AG04449 (cell line): ENCODE measurements at regions not wholly inside any gene's neighbourhood (a gene's known extent, or its start where the extent isn't known, plus 50 kb on each side); places are given as distances from the start of the nearest gene placed in this dataset.

Experiments used
- CTCF ChIA-PET: fragments of 350-600 bp; formaldehyde crosslinking; extraction: SDS; loops from one replicate; lab custom pipeline; 2021; ENCODE audit warnings: antibody characterized with exemption; lab: Yijun Ruan, JAX
- POLR2A ChIA-PET: fragments of 400-600, 350-600 bp; formaldehyde crosslinking; extraction: SDS; loops from one replicate; lab custom pipeline; 2020; ENCODE audit warnings: antibody characterized with exemption, inconsistent platforms; lab: Yijun Ruan, JAX
- DNase-seq: peaks from one replicate; pipeline ENCODE4 v3.0.0-alpha.2; 2010; ENCODE audit warnings: low read depth, low spot score
- H3K4me3 ChIP-seq: 2 replicates; pipeline ENCODE4 v1.5.1; 2011; ENCODE audit warnings: low read depth, mild to moderate bottlenecking, control low read depth, low read length
- CTCF ChIP-seq: IDR thresholded peaks from one replicate; pipeline ENCODE4 v1.5.1; 2011; ENCODE audit warnings: mild to moderate bottlenecking, moderate library complexity, low read length, control low read depth, inconsistent platforms; ENCODE audit not compliant: insufficient read depth; ENCODE audit errors: missing control alignments

- CTCF ChIA-PET = no interaction called here
These were observed 174.9 kb downstream of the RBFOX3 start for GRCh38 chr17:79435962-79436361.

GRCh38 chr17:79435296-79435695 lies 175.6 kb downstream of the RBFOX3 start:
- no peak for TF ChIP-seq CTCF
- ChIA-PET POLR2A (no interaction called here), CTCF (interaction anchor here (1.2 kb wide), 1 partner anchor 34 kb away, joined by 3 read pairs; no protein-coding TSS in a partner anchor)
- no peak overlapping the region for H3K4me3 ChIP-seq
- no peak for DNase-seq

More at GRCh38 chr17:79435962-79436361, 174.9 kb downstream of the RBFOX3 start:
- no peak overlapping the region for H3K4me3 ChIP-seq
- no peak for DNase-seq
- TF ChIP-seq CTCF = no peak
- POLR2A ChIA-PET = no interaction called here

DNA sequence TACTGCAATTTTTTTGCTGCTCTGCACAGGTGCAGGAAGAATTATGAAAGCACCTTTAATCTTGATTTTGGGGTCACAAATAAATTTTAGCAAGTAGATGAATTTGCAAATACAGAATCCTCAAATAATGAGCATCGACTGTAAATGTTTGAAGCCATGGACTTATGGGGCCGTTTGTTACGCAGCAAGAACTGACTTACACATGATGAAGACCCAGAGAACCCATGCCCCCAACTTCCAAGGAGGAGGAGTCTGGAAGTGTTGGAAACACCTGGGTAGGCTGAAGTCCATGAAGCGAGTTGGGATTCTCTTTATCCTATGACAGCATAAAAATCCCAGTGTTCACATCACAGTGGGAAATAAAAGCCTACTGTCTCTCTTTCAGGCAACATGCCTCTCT lies 176.6 kb downstream of the RBFOX3 start:
- TF ChIP-seq CTCF = no peak
- no peak overlapping the region for H3K4me3 ChIP-seq
- ChIA-PET POLR2A (no interaction called here), CTCF (no interaction called here)
- DNase-seq = no peak

DNA sequence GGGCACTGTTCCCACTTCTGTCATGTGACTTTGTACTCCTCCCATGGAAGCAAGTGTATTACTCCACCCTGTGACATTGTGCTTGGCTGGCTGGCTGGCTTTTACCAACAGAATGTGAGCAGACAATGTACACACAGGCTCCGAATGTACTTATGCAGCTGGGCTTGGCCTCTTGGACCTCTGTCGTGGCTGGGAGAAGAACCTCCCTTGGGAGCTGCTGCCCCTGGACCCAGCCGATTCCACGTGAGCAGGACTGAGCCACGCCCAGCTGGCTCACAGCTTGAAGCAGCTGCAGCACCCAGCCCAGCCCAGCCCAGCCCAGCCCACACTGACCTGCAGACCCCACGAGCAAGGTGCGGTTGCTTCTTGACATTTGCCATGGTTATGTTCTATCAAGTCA lies 177.5 kb downstream of the RBFOX3 start:
- CTCF ChIA-PET = no interaction called here
- DNase-seq = no peak

DNA sequence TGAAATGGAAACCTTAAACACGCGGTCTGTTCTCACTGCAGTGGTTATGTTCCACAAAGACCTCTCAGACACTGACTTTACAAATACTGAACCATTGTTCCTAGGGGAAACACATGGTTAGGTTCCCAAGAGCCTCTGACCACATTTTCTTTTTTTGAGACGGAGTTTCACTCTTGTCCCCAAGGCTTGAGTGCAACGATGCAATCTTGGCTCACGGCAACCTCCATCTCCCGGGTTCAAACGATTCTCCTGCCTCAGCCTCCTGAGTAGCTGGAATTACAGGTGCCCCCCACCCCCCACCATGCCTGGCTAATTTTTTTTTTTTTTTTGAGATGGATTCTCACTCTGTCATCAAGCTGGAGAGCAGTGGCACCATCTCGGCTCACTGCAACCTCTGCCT lies 179.7 kb downstream of the RBFOX3 start:
- DNase-seq = no peak
- ChIA-PET CTCF (no interaction called here), POLR2A (no interaction called here)
- no peak overlapping the region for H3K4me3 ChIP-seq
- TF ChIP-seq CTCF = no peak

More for the DNA sequence above, 177.5 kb downstream of the RBFOX3 start:
- no peak overlapping the region for H3K4me3 ChIP-seq
- POLR2A ChIA-PET = no interaction called here
- no peak for TF ChIP-seq CTCF

DNA sequence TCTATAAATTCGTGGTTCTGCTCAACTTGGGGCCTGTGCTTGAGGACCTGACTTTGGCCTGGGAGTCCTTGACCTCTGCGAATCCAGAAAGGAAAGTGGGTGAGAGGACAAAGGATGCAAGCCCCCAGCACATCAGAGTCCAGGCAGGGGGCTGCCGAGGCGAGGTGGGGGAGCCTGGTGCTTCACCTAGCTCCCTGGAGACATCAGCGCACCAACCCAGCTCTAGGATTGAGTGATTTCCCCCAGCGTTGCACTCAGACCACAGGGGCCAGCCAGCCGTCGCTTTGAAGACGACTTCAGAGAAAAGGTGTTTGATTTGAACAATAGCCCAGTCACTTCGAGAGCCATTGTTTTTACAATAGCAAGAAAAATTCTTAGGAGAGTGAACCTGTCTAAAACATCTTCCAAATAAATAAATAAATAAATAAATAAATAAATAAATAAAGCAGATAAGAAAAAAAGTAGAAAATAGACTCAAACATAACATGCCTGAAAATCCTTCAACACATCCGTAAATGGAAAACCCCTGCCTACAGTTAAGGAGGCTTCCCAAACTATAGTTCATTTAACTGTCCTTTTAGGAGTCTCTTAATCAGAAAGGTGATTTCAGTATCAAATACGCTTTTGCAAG lies 180.9 kb downstream of the RBFOX3 start:
- ChIA-PET CTCF (no interaction called here), POLR2A (no interaction called here)
- no peak for TF ChIP-seq CTCF
- no peak overlapping the region for H3K4me3 ChIP-seq
- no peak for DNase-seq
